Panc1 (cell line): ENCODE measurements at regions not wholly inside any gene's neighbourhood (a gene's known extent, or its start where the extent isn't known, plus 50 kb on each side); places are given as distances from the start of the nearest gene placed in this dataset.

Experiments used
- ATAC-seq: fragments of 200-7000 bp; cut with Tn5 transposase; 2 replicates; pipeline ENCODE4 v1.9.1; 2020; ENCODE audit warnings: mild to moderate bottlenecking, moderate library complexity
- BruUV-seq: library from RNA; stranded (reverse); fragments of 400-500 nt; replicated peaks from 2 replicates; lab custom pipeline; 2021; lab: Mats Ljungman, UMichigan
- CTCF ChIA-PET: fragments of 300-600 bp; sonication (Branson Sonifier 250); formaldehyde crosslinking; loops from one replicate; lab custom pipeline; 2022; ENCODE audit warnings: antibody characterized with exemption; lab: Charles Lee
- POLR2A ChIA-PET: fragments of 300-600 bp; sonication (Branson Sonifier 250); formaldehyde crosslinking; loops from one replicate; lab custom pipeline; 2022; ENCODE audit warnings: antibody characterized with exemption; lab: Charles Lee
- DNase-seq: peaks from one replicate; pipeline ENCODE4 v3.0.0-alpha.2; 2010; ENCODE audit warnings: low read depth, low spot score
- H3K27ac ChIP-seq: 2 replicates; pipeline ENCODE4 v1.5.1; 2011; ENCODE audit warnings: mild to moderate bottlenecking, low read length, inconsistent platforms
- H3K27me3 ChIP-seq: fragments of 200-500 bp; sonication (Bioruptor generic); 2 replicates; pipeline ENCODE4 v1.6.0; 2014; ENCODE audit warnings: low read length, inconsistent platforms; ENCODE audit not compliant: control insufficient read depth, insufficient read depth
- H3K36me3 ChIP-seq: fragments of 200-500 bp; sonication (Bioruptor generic); 2 replicates; pipeline ENCODE4 v1.5.1; 2014; ENCODE audit warnings: inconsistent platforms, mild to moderate bottlenecking, low read length, moderate library complexity; ENCODE audit not compliant: control insufficient read depth, insufficient read depth
- H3K4me1 ChIP-seq: 2 replicates; pipeline ENCODE4 v1.5.1; 2011; ENCODE audit warnings: inconsistent platforms, mild to moderate bottlenecking, low read length, moderate library complexity; ENCODE audit not compliant: control insufficient read depth, insufficient read depth
- H3K4me3 ChIP-seq, 2 experiments: 2 replicates each; pipeline ENCODE4 v1.5.1; 2011 to 2012; ENCODE audit warnings: low read depth in 2 of 2, low read length in 2 of 2, mild to moderate bottlenecking in 2 of 2, inconsistent platforms in 1 of 2, moderate library complexity in 1 of 2
- H3K9me3 ChIP-seq: fragments of 200-500 bp; sonication (Bioruptor generic); 2 replicates; pipeline ENCODE4 v1.5.1; 2014; ENCODE audit warnings: low read depth, mild to moderate bottlenecking, inconsistent platforms, low read length, moderate library complexity; ENCODE audit not compliant: control insufficient read depth, insufficient read depth
- POLR2AphosphoS5 ChIP-seq: IDR thresholded peaks from 2 replicates; pipeline ENCODE4 v1.6.1; 2012; ENCODE audit warnings: mild to moderate bottlenecking, low read depth, low read length, moderate library complexity
- SIN3A ChIP-seq: IDR thresholded peaks from 2 replicates; pipeline ENCODE4 v1.6.1; 2012; ENCODE audit warnings: low read depth, mild to moderate bottlenecking, low read length, moderate library complexity, borderline replicate concordance; ENCODE audit not compliant: insufficient read depth
- TCF7L2 ChIP-seq: IDR thresholded peaks from 2 replicates; pipeline ENCODE4 v1.6.1; 2011; ENCODE audit warnings: mild to moderate bottlenecking, low read depth, low read length, inconsistent platforms
- in situ Hi-C: cut with HindIII; loops from 2 replicates; pipeline ENCODE4 v1.10.0; 2016; ENCODE audit warnings: low sequenced_read_pairs, low pct_unique_long_range_greater_than_20kb
- intact Hi-C: fragments of 100-400 bp; cut with micrococcal nuclease; formaldehyde crosslinking; loops from one replicate; pipeline ENCODE4 v1.10.0; 2022; ENCODE audit not compliant: unreplicated experiment
- TF ChIP-seq, protein P1 (sequence below), 2 experiments: IDR thresholded peaks; 2 replicates each; pipeline ENCODE4 v1.6.1; 2011 to 2012; ENCODE audit warnings: low read depth in 2 of 2, control low read depth in 1 of 2, low read length in 1 of 2, mild to moderate bottlenecking in 1 of 2, moderate library complexity in 1 of 2; ENCODE audit not compliant: insufficient read depth in 1 of 2
- TF ChIP-seq, protein P2 (sequence below): fragments of 450-650 bp; IDR thresholded peaks from 2 replicates; pipeline ENCODE4 v1.5.1; 2017; ENCODE audit warnings: mild to moderate bottlenecking

DNA sequence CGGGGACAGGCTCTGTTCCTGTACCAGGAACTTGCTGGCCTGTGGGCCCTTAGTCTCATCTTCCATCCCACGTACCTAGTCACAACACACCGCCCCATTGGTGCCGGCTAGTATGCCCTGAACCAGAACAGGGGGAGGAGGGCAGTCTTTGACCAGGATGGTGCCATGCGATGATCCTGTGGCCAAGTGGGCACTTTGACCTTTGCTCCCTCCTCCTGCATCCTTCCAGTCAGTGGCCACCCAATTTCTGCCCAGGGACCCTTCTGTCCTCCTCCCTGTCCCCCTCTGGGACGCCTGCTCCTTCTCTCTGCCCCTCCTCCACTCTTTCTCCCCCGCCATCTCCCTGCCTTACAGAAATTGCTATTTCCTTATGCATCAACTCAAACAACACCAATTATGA is 126.3 kb upstream of the CHST15 start:
- peaks cover 3% of the 10 kb centered on the region; the same call in 1 of the 2 replicates for H3K4me1 ChIP-seq
- no peak overlapping the region for H3K27ac ChIP-seq
- BruUV-seq, result no TSS peak
- ATAC-seq (no peak), DNase-seq (no peak)
- CTCF ChIA-PET, result no interaction called here
- intact Hi-C loops, result no loop called here
- no peaks in the 10 kb centered on the region for H3K9me3 ChIP-seq
- in situ Hi-C loops, result no loop called here
- POLR2A ChIA-PET, result no interaction called here
- H3K36me3 ChIP-seq, result no peaks in the 10 kb centered on the region
- H3K4me3 ChIP-seq, result no peak overlapping the region
- no peaks in the 10 kb centered on the region for H3K27me3 ChIP-seq
- TF ChIP-seq POLR2AphosphoS5, result no peak
- TF ChIP-seq, protein P1, sequence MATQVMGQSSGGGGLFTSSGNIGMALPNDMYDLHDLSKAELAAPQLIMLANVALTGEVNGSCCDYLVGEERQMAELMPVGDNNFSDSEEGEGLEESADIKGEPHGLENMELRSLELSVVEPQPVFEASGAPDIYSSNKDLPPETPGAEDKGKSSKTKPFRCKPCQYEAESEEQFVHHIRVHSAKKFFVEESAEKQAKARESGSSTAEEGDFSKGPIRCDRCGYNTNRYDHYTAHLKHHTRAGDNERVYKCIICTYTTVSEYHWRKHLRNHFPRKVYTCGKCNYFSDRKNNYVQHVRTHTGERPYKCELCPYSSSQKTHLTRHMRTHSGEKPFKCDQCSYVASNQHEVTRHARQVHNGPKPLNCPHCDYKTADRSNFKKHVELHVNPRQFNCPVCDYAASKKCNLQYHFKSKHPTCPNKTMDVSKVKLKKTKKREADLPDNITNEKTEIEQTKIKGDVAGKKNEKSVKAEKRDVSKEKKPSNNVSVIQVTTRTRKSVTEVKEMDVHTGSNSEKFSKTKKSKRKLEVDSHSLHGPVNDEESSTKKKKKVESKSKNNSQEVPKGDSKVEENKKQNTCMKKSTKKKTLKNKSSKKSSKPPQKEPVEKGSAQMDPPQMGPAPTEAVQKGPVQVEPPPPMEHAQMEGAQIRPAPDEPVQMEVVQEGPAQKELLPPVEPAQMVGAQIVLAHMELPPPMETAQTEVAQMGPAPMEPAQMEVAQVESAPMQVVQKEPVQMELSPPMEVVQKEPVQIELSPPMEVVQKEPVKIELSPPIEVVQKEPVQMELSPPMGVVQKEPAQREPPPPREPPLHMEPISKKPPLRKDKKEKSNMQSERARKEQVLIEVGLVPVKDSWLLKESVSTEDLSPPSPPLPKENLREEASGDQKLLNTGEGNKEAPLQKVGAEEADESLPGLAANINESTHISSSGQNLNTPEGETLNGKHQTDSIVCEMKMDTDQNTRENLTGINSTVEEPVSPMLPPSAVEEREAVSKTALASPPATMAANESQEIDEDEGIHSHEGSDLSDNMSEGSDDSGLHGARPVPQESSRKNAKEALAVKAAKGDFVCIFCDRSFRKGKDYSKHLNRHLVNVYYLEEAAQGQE (IDR thresholded peaks at IDR 0.05; ENCODE audit: insufficient read depth in 1 of 2, low read depth in 2 of 2, low read length in 1 of 2), result no peak
- no peak for TF ChIP-seq TCF7L2
- TF ChIP-seq SIN3A, result no peak
- TF ChIP-seq, protein P2, sequence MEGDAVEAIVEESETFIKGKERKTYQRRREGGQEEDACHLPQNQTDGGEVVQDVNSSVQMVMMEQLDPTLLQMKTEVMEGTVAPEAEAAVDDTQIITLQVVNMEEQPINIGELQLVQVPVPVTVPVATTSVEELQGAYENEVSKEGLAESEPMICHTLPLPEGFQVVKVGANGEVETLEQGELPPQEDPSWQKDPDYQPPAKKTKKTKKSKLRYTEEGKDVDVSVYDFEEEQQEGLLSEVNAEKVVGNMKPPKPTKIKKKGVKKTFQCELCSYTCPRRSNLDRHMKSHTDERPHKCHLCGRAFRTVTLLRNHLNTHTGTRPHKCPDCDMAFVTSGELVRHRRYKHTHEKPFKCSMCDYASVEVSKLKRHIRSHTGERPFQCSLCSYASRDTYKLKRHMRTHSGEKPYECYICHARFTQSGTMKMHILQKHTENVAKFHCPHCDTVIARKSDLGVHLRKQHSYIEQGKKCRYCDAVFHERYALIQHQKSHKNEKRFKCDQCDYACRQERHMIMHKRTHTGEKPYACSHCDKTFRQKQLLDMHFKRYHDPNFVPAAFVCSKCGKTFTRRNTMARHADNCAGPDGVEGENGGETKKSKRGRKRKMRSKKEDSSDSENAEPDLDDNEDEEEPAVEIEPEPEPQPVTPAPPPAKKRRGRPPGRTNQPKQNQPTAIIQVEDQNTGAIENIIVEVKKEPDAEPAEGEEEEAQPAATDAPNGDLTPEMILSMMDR, result no peak

DNA sequence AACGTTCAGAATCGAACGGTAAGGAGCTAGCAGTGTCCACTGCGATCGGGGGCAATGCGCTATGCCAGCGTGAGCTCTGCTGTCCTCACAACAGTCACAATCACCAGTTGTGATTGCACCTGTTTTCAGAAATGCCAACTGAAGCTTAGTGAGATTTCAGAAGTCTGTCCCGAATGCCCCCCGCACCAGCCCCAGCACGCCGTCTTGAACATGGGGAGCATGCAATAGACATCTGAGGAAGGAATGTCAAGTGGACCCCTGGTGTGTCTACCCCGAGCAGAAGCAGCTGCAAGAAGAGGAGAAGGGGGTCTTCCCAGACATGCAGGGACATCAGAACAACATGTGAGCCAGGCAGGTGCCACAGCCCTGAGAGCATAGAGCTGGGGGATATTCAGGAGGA is 125.7 kb upstream of the CHST15 start:
- ChIA-PET POLR2A (no interaction called here), CTCF (no interaction called here)
- Histone ChIP-seq H3K4me1 (peaks cover 3% of the 10 kb centered on the region; the same call in 1 of the 2 replicates), H3K9me3 (no peaks in the 10 kb centered on the region), H3K36me3 (no peaks in the 10 kb centered on the region), H3K27me3 (no peaks in the 10 kb centered on the region), H3K4me3 (no peak overlapping the region), H3K27ac (no peak overlapping the region)
- TF ChIP-seq, protein P1 (IDR thresholded peaks at IDR 0.05; ENCODE audit: insufficient read depth in 1 of 2, low read depth in 2 of 2, low read length in 1 of 2), result no peak
- TF ChIP-seq, protein P2, result no peak
- TF ChIP-seq TCF7L2 (no peak), POLR2AphosphoS5 (no peak), SIN3A (no peak)
- no TSS peak for BruUV-seq
- intact Hi-C loops (no loop called here), in situ Hi-C loops (no loop called here)
- no peak for ATAC-seq
- DNase-seq, result no peak
